ENCODE measurements at regions not wholly inside any gene's neighbourhood (a gene's known extent, or its start where the extent isn't known, plus 50 kb on each side); places are given as distances from the start of the nearest gene placed in this dataset.

DNA sequence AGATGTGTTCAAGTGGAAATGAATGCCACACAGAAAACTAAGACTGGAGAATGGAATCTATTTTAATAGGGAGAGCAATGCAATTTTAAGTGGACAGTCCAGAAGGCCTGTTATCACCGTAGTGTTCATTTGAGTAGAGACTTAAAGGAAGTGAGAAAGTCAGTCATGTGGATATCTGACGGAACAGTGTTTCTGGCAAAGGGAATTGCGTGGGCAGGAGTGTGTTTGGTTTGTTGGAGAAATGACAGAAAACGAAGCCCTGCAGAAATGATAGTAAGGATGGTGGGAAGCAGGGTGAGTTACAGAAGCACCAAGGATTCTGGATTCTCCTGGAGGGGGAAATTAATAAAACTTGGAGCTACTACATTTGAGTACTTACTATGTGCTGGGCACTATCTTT is 776.6 kb downstream of the MED13L start:
- TF ChIP-seq FOXM1 (IDR thresholded peaks at IDR 0.05; ENCODE audit: borderline replicate concordance), result no peak
- TF ChIP-seq NFRKB (IDR thresholded peaks at IDR 0.05), result no peak
- TF ChIP-seq ZNF384 (IDR thresholded peaks at IDR 0.05), result no peak
- no peak for TF ChIP-seq HDGF (IDR thresholded peaks at IDR 0.05; ENCODE audit: borderline replicate concordance)
- no peak for TF ChIP-seq ELF4 (IDR thresholded peaks at IDR 0.05)
- no peak for TF ChIP-seq BHLHE40 (IDR thresholded peaks at IDR 0.05; ENCODE audit: borderline replicate concordance)
- TF ChIP-seq LEF1 (IDR thresholded peaks at IDR 0.05; ENCODE audit: borderline replicate concordance), result no peak
- no peak for TF ChIP-seq CTBP1 (IDR thresholded peaks at IDR 0.05; ENCODE audit: borderline replicate concordance)
- TF ChIP-seq ARNT (IDR thresholded peaks at IDR 0.05), result no peak
- TF ChIP-seq FOXK2 (IDR thresholded peaks at IDR 0.05), result no peak
- TF ChIP-seq TARDBP (IDR thresholded peaks at IDR 0.05), result no peak
- TF ChIP-seq SP1 (IDR thresholded peaks at IDR 0.05), result no peak
- TF ChIP-seq FOXA1 (IDR thresholded peaks at IDR 0.05), result no peak
- TF ChIP-seq SUZ12 (IDR thresholded peaks at IDR 0.05), result no peak
